ENCODE measurements at regions not wholly inside any gene's neighbourhood (a gene's known extent, or its start where the extent isn't known, plus 50 kb on each side); places are given as distances from the start of the nearest gene placed in this dataset.
A peak's percentile ranks its signal among the peaks of the same experiment; 100 is the strongest.

DNA sequence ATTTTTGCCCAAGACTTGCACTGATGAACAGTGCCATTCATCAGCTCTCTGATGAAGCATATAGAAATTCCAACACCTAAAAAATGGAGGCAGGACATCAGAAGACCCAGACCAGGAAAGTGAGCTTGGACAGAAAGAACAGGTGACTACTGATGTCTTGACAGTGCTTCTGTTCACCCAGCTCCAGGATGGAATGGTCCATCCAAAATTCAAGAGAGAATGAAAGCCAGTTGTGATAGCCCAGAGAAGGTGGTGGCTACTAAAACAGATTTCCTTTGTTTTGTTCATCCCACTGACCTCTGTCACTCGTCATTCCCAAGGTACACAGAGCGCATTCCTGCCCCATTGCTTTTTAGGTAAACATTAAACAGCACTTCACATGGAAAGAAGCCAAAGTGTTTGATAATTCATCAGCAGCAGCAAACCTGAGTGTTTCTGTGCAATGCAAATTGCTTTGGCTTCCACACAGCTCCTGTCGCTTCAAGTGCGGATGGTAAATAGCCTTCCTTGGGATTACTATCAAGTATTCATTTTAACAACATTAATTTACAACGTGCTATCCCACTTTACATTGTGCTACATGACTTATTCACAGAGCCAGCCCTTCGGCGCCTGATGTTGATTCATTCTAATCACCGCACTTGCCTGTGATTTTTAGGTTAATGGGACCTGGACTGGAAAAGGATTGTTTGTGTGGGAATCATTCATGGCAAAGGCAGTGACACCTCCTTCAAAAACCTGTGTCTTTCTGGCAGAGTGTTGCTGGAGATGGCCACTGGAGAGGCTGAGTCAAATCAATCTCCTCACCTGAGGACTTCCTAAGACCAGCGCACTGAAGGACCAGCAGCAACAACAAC, 65.1 kb upstream of the TOX3 start:
- Mint-ChIP-seq H3K9me3 (no peaks in the 10 kb centered on the region), H3K27me3 (ENCODE audit: insufficient read depth, low read depth) (no peaks in the 10 kb centered on the region), H3K27ac (no peak overlapping the region), H3K4me1 (no peaks in the 10 kb centered on the region), H3K4me3 (no peak overlapping the region), H3K36me3 (no peaks in the 10 kb centered on the region)
- Histone ChIP-seq H3K4me2 (no peak overlapping the region), H3K79me2 (ENCODE audit: low read depth) (no peaks in the 10 kb centered on the region), H3K9ac (no peak overlapping the region), H3K27ac (no peak overlapping the region), H3K27me3 (no peaks in the 10 kb centered on the region), H3K4me3 (no peak overlapping the region), H3K4me1 (no peaks in the 10 kb centered on the region), H3K9me3 (ENCODE audit: low read depth) (no peaks in the 10 kb centered on the region), H3F3A (ENCODE audit: low read depth) (no peaks in the 10 kb centered on the region), H4K20me1 (ENCODE audit: low read depth) (no peaks in the 10 kb centered on the region), H3K36me3 (no peaks in the 10 kb centered on the region), H2AFZ (replicated peaks) (no peak overlapping the region)
- no peak for TF ChIP-seq EZH2phosphoT487 (IDR thresholded peaks at IDR 0.05)
- TF ChIP-seq, protein P1, sequence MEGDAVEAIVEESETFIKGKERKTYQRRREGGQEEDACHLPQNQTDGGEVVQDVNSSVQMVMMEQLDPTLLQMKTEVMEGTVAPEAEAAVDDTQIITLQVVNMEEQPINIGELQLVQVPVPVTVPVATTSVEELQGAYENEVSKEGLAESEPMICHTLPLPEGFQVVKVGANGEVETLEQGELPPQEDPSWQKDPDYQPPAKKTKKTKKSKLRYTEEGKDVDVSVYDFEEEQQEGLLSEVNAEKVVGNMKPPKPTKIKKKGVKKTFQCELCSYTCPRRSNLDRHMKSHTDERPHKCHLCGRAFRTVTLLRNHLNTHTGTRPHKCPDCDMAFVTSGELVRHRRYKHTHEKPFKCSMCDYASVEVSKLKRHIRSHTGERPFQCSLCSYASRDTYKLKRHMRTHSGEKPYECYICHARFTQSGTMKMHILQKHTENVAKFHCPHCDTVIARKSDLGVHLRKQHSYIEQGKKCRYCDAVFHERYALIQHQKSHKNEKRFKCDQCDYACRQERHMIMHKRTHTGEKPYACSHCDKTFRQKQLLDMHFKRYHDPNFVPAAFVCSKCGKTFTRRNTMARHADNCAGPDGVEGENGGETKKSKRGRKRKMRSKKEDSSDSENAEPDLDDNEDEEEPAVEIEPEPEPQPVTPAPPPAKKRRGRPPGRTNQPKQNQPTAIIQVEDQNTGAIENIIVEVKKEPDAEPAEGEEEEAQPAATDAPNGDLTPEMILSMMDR (IDR thresholded peaks at IDR 0.05), result no peak
- no peak for TF ChIP-seq EZH2 (IDR thresholded peaks at IDR 0.05)
- no peak for DNase-seq (ENCODE audit: low spot score)

DNA sequence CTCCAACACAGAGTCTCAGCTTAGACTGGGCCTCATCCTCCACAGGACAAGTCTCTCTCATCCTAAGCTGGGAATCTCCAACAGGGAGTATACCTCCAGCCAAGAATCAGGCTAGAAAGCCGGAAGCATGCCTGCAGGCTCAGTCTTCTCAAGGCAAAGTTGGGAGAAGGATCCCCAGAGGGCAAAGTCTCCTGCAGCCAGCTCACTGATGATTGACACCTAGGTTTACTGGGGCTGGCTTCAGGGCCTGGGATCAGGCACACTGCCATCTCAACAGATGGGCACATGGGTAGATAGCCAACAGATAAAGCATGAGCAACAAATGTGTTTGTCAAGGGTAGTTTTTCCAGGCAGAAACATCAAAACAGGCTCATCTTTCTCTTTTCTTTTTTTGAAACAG, 56.1 kb upstream of the TOX3 start:
- no peak overlapping the region for H3K4me3 Mint-ChIP-seq
- Histone ChIP-seq H3K79me2 (ENCODE audit: low read depth) (no peaks in the 10 kb centered on the region), H2AFZ (replicated peaks) (no peak overlapping the region), H3K9ac (no peak overlapping the region), H3K4me2 (no peak overlapping the region), H3F3A (ENCODE audit: low read depth) (no peaks in the 10 kb centered on the region), H3K36me3 (no peaks in the 10 kb centered on the region), H3K4me3 (no peak overlapping the region), H3K27me3 (no peaks in the 10 kb centered on the region), H4K20me1 (ENCODE audit: low read depth) (no peaks in the 10 kb centered on the region), H3K9me3 (ENCODE audit: low read depth) (no peaks in the 10 kb centered on the region), H3K27ac (no peak overlapping the region), H3K4me1 (peaks cover 2% of the 10 kb centered on the region)
- no peaks in the 10 kb centered on the region for H3K36me3 Mint-ChIP-seq
- H3K9me3 Mint-ChIP-seq, result no peaks in the 10 kb centered on the region
- H3K27me3 Mint-ChIP-seq (ENCODE audit: insufficient read depth, low read depth), result no peaks in the 10 kb centered on the region
- H3K4me1 Mint-ChIP-seq, result no peaks in the 10 kb centered on the region
- no peak for DNase-seq (ENCODE audit: low spot score)
- TF ChIP-seq EZH2 (IDR thresholded peaks at IDR 0.05) (no peak), EZH2phosphoT487 (IDR thresholded peaks at IDR 0.05) (no peak)
- TF ChIP-seq, protein P1 (IDR thresholded peaks at IDR 0.05), result no peak
- H3K27ac Mint-ChIP-seq, result no peak overlapping the region

DNA sequence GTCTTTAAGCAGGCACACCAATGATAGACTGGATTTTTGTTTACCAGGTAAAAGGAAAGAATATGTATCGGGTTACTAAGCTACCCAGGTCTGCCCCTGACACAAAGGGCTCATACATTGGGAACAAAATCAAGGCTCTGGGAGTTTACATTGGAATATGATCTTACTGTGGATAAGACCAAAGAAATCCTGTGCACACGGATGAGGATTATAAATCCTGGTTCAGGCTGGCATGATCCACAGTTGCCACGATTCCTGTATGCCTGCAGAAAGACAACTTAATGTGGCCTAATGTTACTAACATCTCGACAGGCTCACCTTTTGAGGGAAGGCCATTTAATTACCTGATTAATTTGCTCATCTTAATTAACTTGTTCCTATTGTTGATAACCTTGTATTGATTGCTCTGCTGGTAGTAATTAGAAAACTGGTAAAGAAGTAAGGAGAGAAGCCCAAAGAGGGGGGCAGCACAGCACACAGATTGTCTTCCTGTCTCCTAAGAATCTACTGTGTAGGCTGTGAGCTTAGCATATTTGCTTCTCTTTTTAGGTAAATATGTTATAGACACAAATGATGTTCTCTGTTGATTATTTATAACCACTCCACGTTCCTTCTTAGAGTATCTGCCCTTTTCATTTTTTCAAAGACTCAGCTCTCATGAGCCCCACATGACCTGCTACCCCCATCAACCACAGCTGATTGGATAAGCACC, 51.0 kb upstream of the TOX3 start:
- H3K4me3 Mint-ChIP-seq, result no peak overlapping the region
- no peaks in the 10 kb centered on the region for H3K9me3 Mint-ChIP-seq
- Histone ChIP-seq H3K4me3 (no peak overlapping the region), H2AFZ (replicated peaks) (no peak overlapping the region), H3K9ac (no peak overlapping the region), H3F3A (ENCODE audit: low read depth) (no peaks in the 10 kb centered on the region), H3K79me2 (ENCODE audit: low read depth) (no peaks in the 10 kb centered on the region), H3K27ac (no peak overlapping the region), H3K4me2 (peak overlapping the region; percentile 22), H3K4me1 (peaks cover 9% of the 10 kb centered on the region), H3K36me3 (no peaks in the 10 kb centered on the region), H3K27me3 (no peaks in the 10 kb centered on the region), H3K9me3 (ENCODE audit: low read depth) (no peaks in the 10 kb centered on the region), H4K20me1 (ENCODE audit: low read depth) (no peaks in the 10 kb centered on the region)
- no peak overlapping the region for H3K27ac Mint-ChIP-seq
- DNase-seq (ENCODE audit: low spot score), result peak; percentile 62
- H3K4me1 Mint-ChIP-seq, result no peaks in the 10 kb centered on the region
- no peak for TF ChIP-seq EZH2 (IDR thresholded peaks at IDR 0.05)
- no peak for TF ChIP-seq EZH2phosphoT487 (IDR thresholded peaks at IDR 0.05)
- TF ChIP-seq, protein P1 (IDR thresholded peaks at IDR 0.05), result no peak
- peaks cover 5% of the 10 kb centered on the region for H3K27me3 Mint-ChIP-seq (ENCODE audit: insufficient read depth, low read depth)
- no peaks in the 10 kb centered on the region for H3K36me3 Mint-ChIP-seq

Measured in neural progenitor cell (in vitro differentiated cells).